GM12891 (cell line): ENCODE measurements at regions not wholly inside any gene's neighbourhood (a gene's known extent, or its start where the extent isn't known, plus 50 kb on each side); places are given as distances from the start of the nearest gene placed in this dataset.

Source experiments
- PAX5 ChIP-seq: IDR thresholded peaks from 2 replicates; pipeline ENCODE4 v1.6.1; 2011; ENCODE audit warnings: low read length, moderate library complexity, mild to moderate bottlenecking; ENCODE audit not compliant: insufficient read depth, severe bottlenecking
- POLR2A ChIP-seq: IDR thresholded peaks from 2 replicates; pipeline ENCODE4 v1.6.1; 2011; ENCODE audit warnings: low read depth, low read length, control low read depth
- POLR2AphosphoS5 ChIP-seq: IDR thresholded peaks from 2 replicates; pipeline ENCODE4 v1.6.1; 2011; ENCODE audit warnings: low read depth, low read length, control low read depth
- POU2F2 ChIP-seq: IDR thresholded peaks from 2 replicates; pipeline ENCODE4 v1.6.1; 2011; ENCODE audit warnings: low read depth, mild to moderate bottlenecking, control low read depth, low read length, moderate library complexity
- SPI1 ChIP-seq: IDR thresholded peaks from 2 replicates; pipeline ENCODE4 v1.6.1; 2011; ENCODE audit warnings: low read depth, low read length, control low read depth
- TAF1 ChIP-seq: IDR thresholded peaks from 2 replicates; pipeline ENCODE4 v1.6.1; 2011; ENCODE audit warnings: low read depth, low read length, control low read depth

- TF ChIP-seq POLR2A (no peak), POLR2AphosphoS5 (no peak), TAF1 (no peak), PAX5 (no peak), POU2F2 (no peak), SPI1 (no peak)
Measured at GRCh38 chr16:60274431-60275019, 1540.4 kb upstream of the GOT2 start.
